Dedifferentiated amniotic fluid mesenchymal stem cell (primary cell): ENCODE measurements at regions not wholly inside any gene's neighbourhood (a gene's known extent, or its start where the extent isn't known, plus 50 kb on each side); places are given as distances from the start of the nearest gene placed in this dataset.
"Not testable (repeated sequence)": the region's sequence is repeated elsewhere in the genome, so short reads cannot be mapped to it uniquely, and the experiment has no call there.

Experiments
- DNase-seq: peaks from one replicate; pipeline ENCODE4 v3.0.0-alpha.2; 2016; ENCODE audit errors: extremely low spot score

GRCh38 chr1:81270051-81270450 is 530.7 kb upstream of the ADGRL2 start:
- DNase-seq: no peak

- no peak for DNase-seq
These were observed 535.8 kb upstream of the ADGRL2 start for GRCh38 chr1:81264976-81265375.

- DNase-seq: no peak
These were observed 540.9 kb upstream of the ADGRL2 start for GRCh38 chr1:81259625-81260411.

DNA sequence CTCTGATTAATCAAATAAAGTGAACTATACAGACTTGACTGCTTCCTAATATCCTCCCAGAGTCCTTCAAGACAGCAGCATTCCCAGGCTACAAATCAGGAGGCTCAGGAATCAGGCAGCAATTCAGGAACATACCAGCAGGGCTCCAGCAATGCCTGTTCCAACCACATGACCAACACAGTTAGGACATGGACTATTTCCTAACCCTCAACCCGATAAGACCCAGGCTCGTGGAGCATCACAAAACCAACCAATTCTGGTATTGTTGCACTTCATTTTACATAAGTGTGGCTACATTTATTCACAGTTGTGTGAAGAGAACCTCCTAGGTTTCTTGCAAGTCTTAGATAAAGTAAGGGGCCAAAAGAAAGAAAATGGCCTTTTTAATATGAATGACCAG is 546.2 kb upstream of the ADGRL2 start:
- no peak for DNase-seq

GRCh38 chr1:81254068-81254467 is 546.7 kb upstream of the ADGRL2 start:
- no peak for DNase-seq

GRCh38 chr1:81252471-81253151 is 548.1 kb upstream of the ADGRL2 start:
- no peak for DNase-seq

DNA sequence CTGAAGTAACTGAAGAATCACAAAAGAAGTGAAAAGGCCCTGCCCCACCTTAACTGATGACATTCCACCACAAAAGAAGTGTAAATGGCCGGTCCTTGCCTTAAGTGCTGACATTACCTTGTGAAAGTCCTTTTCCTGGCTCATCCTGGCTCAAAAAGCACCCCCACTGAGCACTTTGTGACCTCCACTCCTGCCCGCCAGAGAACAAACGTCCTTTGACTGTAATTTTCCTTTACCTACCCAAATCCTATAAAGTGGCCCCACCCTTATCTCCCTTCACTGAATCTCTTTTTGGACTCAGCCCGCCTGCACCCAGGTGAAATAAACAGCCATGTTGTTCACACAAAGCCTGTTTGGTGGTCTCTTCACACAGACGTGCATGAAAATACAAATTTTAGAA is 549.9 kb upstream of the ADGRL2 start:
- DNase-seq: not testable (repeated sequence)

- DNase-seq: not testable (repeated sequence)
These were observed 555.5 kb upstream of the ADGRL2 start for GRCh38 chr1:81245084-81245715.

GRCh38 chr1:81244612-81245011 is 556.1 kb upstream of the ADGRL2 start:
- not testable (repeated sequence) for DNase-seq

DNA sequence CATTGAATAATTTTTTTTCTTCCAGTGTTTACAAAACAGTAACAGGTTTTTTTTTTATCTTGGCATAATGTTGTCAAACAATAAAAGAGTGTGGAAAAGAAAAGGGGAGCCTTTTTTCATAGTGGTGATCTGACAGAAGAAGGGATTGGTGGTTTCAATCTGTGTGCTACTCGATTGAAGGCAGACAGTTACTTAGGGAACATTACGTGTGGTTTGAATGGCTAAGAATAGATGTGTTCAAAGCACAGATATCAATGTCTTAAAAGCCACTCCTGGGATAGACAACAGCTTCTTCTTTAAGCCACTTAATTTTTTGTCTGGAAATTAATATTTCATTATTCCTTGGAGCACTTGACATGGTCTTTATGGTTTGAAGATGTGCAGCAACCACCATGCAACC is 558.6 kb upstream of the ADGRL2 start:
- no peak for DNase-seq

GRCh38 chr1:81238129-81238528 is 562.6 kb upstream of the ADGRL2 start:
- DNase-seq: no peak

GRCh38 chr1:81237473-81238089 is 563.2 kb upstream of the ADGRL2 start:
- DNase-seq: no peak

DNA sequence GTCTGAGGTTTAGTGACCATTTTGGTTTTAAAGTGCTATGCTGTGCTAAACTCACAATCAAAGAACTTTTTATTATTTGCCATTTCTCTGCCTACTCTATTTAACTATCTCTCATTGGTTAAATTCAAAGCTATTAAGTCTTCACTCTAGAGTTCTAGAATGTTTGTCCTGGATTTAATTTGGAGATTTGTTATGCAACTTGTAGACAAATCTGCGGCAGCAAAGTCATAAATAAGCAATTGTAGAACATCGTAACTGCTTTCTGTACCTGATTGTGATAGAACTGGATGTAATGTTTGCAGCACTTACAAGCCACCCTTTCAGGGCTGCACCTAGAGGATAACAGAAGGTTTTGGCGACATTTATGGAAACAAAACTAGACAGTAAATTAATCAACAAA is 566.5 kb upstream of the ADGRL2 start:
- no peak for DNase-seq

DNA sequence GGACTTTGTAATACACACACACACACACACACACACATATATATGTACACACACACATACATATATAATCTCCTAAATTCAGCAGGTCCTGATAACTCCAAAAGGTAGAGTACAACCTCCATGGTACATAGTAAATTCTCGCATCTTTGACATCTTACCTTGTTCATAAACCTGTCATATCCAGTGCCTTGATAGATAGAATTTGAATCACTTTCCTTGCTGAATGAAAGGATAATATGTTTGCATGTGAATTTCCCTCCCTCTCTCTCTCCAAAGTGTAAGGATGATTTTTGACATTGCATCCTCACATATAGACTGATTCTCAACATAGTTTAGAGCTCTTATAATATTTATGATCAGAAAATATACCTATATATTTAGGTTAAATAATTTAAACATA is 567.1 kb upstream of the ADGRL2 start:
- no peak for DNase-seq

GRCh38 chr1:81232420-81232819 is 568.3 kb upstream of the ADGRL2 start:
- DNase-seq: no peak

DNA sequence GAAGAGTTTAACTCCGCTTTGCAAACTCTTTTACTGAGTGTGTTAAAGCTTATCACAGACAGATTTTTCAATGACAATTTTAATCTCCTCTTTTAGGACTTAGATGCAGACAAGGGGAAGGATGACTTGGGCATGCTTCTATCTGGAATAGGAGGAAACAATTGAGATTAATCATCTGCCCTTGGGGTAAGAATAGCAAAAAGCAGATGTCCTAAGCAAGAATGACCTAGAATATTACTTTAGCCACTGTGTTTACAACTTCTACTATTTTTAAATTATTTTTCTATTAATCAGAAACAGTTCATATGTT is 569.0 kb upstream of the ADGRL2 start:
- no peak for DNase-seq

DNA sequence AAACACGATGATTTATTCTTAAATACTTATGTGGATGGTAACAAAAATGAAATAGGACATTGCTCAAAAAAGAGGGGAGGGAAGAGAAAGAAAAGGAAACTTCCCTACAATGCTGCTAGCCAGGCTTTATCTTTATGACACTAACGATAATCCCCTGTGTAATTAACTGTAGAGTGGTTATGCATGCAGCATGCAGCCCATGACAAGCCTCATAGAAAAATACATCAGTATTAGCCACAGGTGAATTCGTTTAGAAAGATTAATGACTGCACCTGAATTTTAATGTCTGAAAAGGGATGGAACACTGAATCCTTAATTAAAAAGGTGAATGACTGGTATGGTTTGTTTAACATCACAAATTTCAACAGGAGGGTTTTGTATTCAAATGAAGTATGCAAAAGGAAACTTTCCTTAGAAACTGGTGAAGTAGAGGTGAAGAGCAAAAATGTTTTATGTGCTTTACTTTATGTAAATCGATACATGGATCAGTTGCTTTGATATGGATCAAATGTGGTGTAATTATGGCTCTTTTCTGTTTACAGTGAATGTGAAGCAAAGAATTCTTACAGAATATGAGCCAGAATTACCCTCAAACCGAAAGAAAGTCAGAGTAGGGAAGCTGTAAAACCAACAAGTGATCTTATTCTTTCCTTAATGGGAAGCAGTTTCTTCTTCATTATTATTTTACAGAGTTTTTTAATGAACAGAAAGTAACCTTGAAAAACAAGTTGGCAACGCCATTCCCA is 569.6 kb upstream of the ADGRL2 start:
- no peak for DNase-seq

DNA sequence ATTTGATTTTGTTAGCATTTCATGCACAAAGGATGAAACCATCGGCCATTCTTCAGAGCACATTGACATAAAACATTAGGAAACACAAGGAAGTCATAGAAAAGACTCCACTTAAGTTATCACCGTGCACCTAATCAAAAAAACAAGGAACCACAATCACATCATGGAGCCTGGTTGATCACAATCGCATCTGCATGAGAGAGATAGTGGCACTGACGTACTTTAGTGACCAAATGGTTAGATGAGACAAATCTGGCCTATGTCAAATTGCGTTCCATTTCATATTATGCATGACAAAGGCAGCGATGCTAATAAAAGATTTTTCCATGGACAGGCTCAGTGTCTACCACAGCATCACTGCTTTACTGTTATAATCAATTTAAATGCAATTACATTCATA is 571.8 kb upstream of the ADGRL2 start:
- no peak for DNase-seq

GRCh38 chr1:81226603-81226928 is 574.2 kb upstream of the ADGRL2 start:
- DNase-seq: no peak

- no peak for DNase-seq
These were observed 574.7 kb upstream of the ADGRL2 start for GRCh38 chr1:81225789-81226602.

DNA sequence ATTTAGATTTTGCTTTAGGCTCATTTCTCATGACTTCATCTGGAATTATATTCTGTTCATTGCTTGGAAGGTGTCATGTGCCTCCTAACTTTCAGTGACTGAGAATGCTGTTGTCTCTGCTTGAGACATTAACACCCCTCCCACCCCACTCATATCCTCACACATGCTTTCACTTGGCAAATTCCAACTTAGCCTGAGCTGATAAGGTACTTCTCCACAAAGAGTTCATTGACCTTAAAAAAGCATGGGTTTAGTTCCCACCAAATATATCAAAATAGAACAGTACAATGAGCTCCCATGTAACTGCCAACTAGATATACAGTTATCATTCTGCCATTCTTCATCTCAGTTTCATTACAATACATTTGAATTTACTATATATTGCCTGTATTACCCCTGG is 576.5 kb upstream of the ADGRL2 start:
- no peak for DNase-seq
